Sigmoid colon (tissue), 6 donors: ENCODE measurements at regions not wholly inside any gene's neighbourhood (a gene's known extent, or its start where the extent isn't known, plus 50 kb on each side); places are given as distances from the start of the nearest gene placed in this dataset.

ENCODE experiments used
- DNase-seq: peaks from one replicate; pipeline ENCODE4 v3.0.0-alpha.2; 2019
- H3K27ac ChIP-seq, 4 donors: fragments of 200-600 bp; sonication (generic); one replicate each; pipeline ENCODE4 v1.5.1; 2016 to 2019; ENCODE audit warnings: mild to moderate bottlenecking in 1 of 4
- H3K27me3 ChIP-seq, 3 donors: fragments of 200-600 bp; sonication (generic); one replicate each; pipeline ENCODE4 v1.5.1; 2019; ENCODE audit warnings: mild to moderate bottlenecking in 1 of 3
- H3K36me3 ChIP-seq, 4 donors: fragments of 200-600 bp; sonication (generic); one replicate each; pipeline ENCODE4 v1.5.1; 2016 to 2019
- H3K4me1 ChIP-seq, 4 donors: fragments of 200-600 bp; sonication (generic); one replicate each; pipeline ENCODE4 v1.5.1; 2017 to 2019
- H3K4me3 ChIP-seq, 4 donors: fragments of 200-600 bp; sonication (generic); one replicate each; pipeline ENCODE4 v1.5.1; 2017 to 2019; ENCODE audit warnings: mild to moderate bottlenecking in 2 of 4, moderate library complexity in 1 of 4
- H3K9me3 ChIP-seq, 4 donors: fragments of 200-600 bp in 3 of 4; sonication (generic) in 3 of 4; one replicate each; pipeline versions ENCODE4 v1.5.1 to v1.6.1; 2013 to 2019
- EP300 ChIP-seq, 4 donors: sonication (generic); formaldehyde crosslinking; IDR thresholded peaks; one replicate each; pipeline ENCODE4 v1.6.1; 2017; ENCODE audit warnings: antibody characterized with exemption in 4 of 4
- POLR2A ChIP-seq, 2 donors: fragments of 450-650 bp; IDR thresholded peaks; one replicate each; pipeline ENCODE4 v1.6.1; 2016; ENCODE audit warnings: antibody characterized with exemption in 2 of 2, mild to moderate bottlenecking in 2 of 2, moderate library complexity in 2 of 2
- POLR2AphosphoS5 ChIP-seq, 4 donors: sonication (generic); formaldehyde crosslinking; IDR thresholded peaks; one replicate each; pipeline ENCODE4 v1.6.1; 2017; ENCODE audit warnings: antibody characterized with exemption in 4 of 4
- WGBS, 2 donors: extraction: QIAGEN DNeasy Blood & Tissue Kit; methylation state at CpG; one replicate each; pipeline ENCODE4 v1.1.7; 2013; 5-methylcytosine and 5-hydroxymethylcytosine counted together
- intact Hi-C: fragments of 100-400 bp; cut with DNase I; formaldehyde crosslinking; loops from one replicate; pipeline ENCODE4 v1.15.1; 2023
- TF ChIP-seq, protein P1 (sequence below), 4 experiments: fragments of 450-650 bp in 3 of 4; fragments of 200-600 bp in 1 of 4; IDR thresholded peaks; one replicate each; pipeline ENCODE4 v1.5.1; 2016 to 2019; ENCODE audit warnings: antibody characterized with exemption in 4 of 4, mild to moderate bottlenecking in 3 of 4, moderate library complexity in 2 of 4
- donor health status: healthy with polysubstance abuse.
- donor health status: healthy.

- H3K4me1 ChIP-seq, result no peaks in the 10 kb centered on the region
- intact Hi-C loops, result no loop called here
- no peaks in the 10 kb centered on the region for H3K36me3 ChIP-seq
- DNase-seq, result no peak
- TF ChIP-seq POLR2A (IDR thresholded peaks at IDR 0.05), result no peak
- TF ChIP-seq EP300 (IDR thresholded peaks at IDR 0.05), result no peak
- 73 to 76% methylated on average over 3 of the region's 3 CpGs for WGBS, 2 donors
- H3K27me3 ChIP-seq, result no peaks in the 10 kb centered on the region
- H3K9me3 ChIP-seq, result no peaks in the 10 kb centered on the region
- H3K4me3 ChIP-seq, result no peak overlapping the region
- no peak overlapping the region for H3K27ac ChIP-seq
Measured at GRCh38 chr6:49151461-49151860, 311.6 kb downstream of the MMUT start.

DNA sequence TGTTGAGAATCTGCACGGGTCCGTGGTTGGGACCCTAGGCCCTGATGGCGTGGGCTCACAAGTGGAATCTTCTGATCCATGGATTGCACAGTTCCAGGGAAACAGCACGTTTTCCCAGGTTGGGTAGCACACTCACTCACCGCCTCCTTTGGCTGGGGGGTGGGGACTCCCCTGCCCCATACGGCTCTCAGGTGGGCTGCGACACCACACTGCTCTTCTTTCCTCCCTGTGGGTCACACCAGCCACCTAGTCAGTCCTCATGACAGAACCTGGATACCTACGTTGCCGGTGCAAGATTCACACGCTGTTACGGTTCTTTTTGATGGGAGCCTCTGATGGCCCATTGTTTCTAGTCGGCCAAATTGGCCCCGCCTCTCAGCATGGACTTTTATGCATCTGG lies 312.0 kb downstream of the MMUT start:
- no peak for DNase-seq
- intact Hi-C loops, result no loop called here
- WGBS, 2 donors, result 87 to 89% methylated on average over 13 of the region's 13 CpGs

DNA sequence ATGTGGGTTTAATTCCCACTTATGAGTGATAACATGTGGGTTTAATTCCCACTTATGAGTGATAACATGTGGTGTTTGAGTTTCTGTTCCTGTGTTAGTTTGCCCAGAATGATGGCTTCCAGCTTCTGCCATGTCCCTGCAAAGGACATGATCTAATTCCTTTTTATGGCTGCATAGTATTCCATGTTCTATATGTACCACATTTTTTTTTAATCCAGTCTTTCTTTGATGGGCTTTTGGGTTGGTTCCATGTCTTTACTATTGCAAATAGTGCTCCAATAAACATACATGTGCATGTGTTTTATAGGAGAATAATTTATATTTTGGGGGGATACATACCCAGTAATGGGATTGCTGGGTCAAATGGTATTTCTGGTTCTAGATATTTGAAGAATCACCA lies 317.8 kb downstream of the MMUT start:
- Histone ChIP-seq H3K27ac (no peak overlapping the region), H3K4me3 (no peak overlapping the region), H3K4me1 (no peaks in the 10 kb centered on the region), H3K27me3 (no peaks in the 10 kb centered on the region), H3K9me3 (peaks cover 0 to 3% (median 0%) of the 10 kb centered on the region in 4 donors), H3K36me3 (no peaks in the 10 kb centered on the region)
- no peak for TF ChIP-seq POLR2AphosphoS5 (IDR thresholded peaks at IDR 0.05)
- TF ChIP-seq POLR2A (IDR thresholded peaks at IDR 0.05), result no peak
- no peak for TF ChIP-seq EP300 (IDR thresholded peaks at IDR 0.05)
- TF ChIP-seq, protein P1, sequence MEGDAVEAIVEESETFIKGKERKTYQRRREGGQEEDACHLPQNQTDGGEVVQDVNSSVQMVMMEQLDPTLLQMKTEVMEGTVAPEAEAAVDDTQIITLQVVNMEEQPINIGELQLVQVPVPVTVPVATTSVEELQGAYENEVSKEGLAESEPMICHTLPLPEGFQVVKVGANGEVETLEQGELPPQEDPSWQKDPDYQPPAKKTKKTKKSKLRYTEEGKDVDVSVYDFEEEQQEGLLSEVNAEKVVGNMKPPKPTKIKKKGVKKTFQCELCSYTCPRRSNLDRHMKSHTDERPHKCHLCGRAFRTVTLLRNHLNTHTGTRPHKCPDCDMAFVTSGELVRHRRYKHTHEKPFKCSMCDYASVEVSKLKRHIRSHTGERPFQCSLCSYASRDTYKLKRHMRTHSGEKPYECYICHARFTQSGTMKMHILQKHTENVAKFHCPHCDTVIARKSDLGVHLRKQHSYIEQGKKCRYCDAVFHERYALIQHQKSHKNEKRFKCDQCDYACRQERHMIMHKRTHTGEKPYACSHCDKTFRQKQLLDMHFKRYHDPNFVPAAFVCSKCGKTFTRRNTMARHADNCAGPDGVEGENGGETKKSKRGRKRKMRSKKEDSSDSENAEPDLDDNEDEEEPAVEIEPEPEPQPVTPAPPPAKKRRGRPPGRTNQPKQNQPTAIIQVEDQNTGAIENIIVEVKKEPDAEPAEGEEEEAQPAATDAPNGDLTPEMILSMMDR (IDR thresholded peaks at IDR 0.05), result no peak
- no peak for DNase-seq
- intact Hi-C loops, result no loop called here

More for the DNA sequence above, 312.0 kb downstream of the MMUT start:
- no peak overlapping the region for H3K27ac ChIP-seq
- H3K36me3 ChIP-seq, result no peaks in the 10 kb centered on the region
- no peaks in the 10 kb centered on the region for H3K9me3 ChIP-seq
- H3K27me3 ChIP-seq, result no peaks in the 10 kb centered on the region
- no peaks in the 10 kb centered on the region for H3K4me1 ChIP-seq
- no peak overlapping the region for H3K4me3 ChIP-seq
- TF ChIP-seq POLR2A (IDR thresholded peaks at IDR 0.05) (no peak), EP300 (IDR thresholded peaks at IDR 0.05) (no peak), POLR2AphosphoS5 (IDR thresholded peaks at IDR 0.05) (no peak)
- TF ChIP-seq, protein P1 (IDR thresholded peaks at IDR 0.05), result no peak

GRCh38 chr6:49142421-49143151 lies 320.5 kb downstream of the MMUT start:
- no peak for DNase-seq
- Histone ChIP-seq H3K9me3 (peaks cover 0 to 3% (median 0%) of the 10 kb centered on the region in 4 donors), H3K27ac (no peak overlapping the region), H3K4me3 (no peak overlapping the region), H3K27me3 (no peaks in the 10 kb centered on the region), H3K36me3 (no peaks in the 10 kb centered on the region), H3K4me1 (no peaks in the 10 kb centered on the region)
- intact Hi-C loops, result no loop called here
- TF ChIP-seq POLR2A (IDR thresholded peaks at IDR 0.05) (no peak), POLR2AphosphoS5 (IDR thresholded peaks at IDR 0.05) (no peak), EP300 (IDR thresholded peaks at IDR 0.05) (no peak)
- TF ChIP-seq, protein P1 (IDR thresholded peaks at IDR 0.05), result no peak
- WGBS, 2 donors, result 37 to 38% methylated on average over 7 of the region's 7 CpGs

DNA sequence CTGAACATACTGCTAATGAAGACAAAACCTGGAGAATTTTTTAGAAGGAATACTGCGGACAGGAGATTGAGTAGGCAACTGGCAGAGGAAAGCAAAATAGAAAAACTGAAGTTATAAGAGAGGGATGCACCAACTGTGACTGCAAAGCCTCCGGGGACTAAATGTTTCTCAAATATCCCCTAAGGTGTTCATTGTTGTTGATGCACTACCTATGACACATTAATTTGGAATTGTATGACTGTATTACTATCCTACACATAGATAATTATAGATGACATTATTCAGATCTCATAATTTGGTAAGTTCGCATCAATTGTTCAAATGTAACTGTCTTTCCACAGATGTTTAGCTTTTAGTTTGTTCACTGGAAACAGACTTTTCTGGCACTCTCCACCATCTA lies 341.1 kb downstream of the MMUT start:
- no peaks in the 10 kb centered on the region for H3K9me3 ChIP-seq
- WGBS, 2 donors, result 89 to 91% methylated on average over 3 of the region's 3 CpGs
- H3K4me1 ChIP-seq, result no peaks in the 10 kb centered on the region
- no peaks in the 10 kb centered on the region for H3K36me3 ChIP-seq
- no peak overlapping the region for H3K27ac ChIP-seq
- no peaks in the 10 kb centered on the region for H3K27me3 ChIP-seq
- no peak overlapping the region for H3K4me3 ChIP-seq
- intact Hi-C loops, result no loop called here
- no peak for DNase-seq
- no peak for TF ChIP-seq EP300 (IDR thresholded peaks at IDR 0.05)
- TF ChIP-seq POLR2AphosphoS5 (IDR thresholded peaks at IDR 0.05), result no peak
- TF ChIP-seq, protein P1 (IDR thresholded peaks at IDR 0.05), result no peak
- TF ChIP-seq POLR2A (IDR thresholded peaks at IDR 0.05), result no peak
